OCI-LY1 (cell line): ENCODE measurements at regions not wholly inside any gene's neighbourhood (a gene's known extent, or its start where the extent isn't known, plus 50 kb on each side); places are given as distances from the start of the nearest gene placed in this dataset.

Experiments
- H2AFZ ChIP-seq: fragments of 200-600 bp; sonication (generic), shearing (Covaris generic); 2 replicates; pipeline ENCODE4 v1.6.0; 2014; ENCODE audit warnings: antibody characterized with exemption, mild to moderate bottlenecking, low read length
- H3F3A ChIP-seq: fragments of 200-600 bp; sonication (generic), shearing (Covaris generic); 2 replicates; pipeline ENCODE4 v1.6.0; 2014; ENCODE audit warnings: mild to moderate bottlenecking, antibody characterized with exemption, low read length, moderate library complexity; ENCODE audit not compliant: insufficient read depth
- H3K27ac ChIP-seq: fragments of 200-600 bp; sonication (generic); 2 replicates; pipeline ENCODE4 v1.5.1; 2014; ENCODE audit warnings: low read length, mixed run types, mild to moderate bottlenecking, low read depth; ENCODE audit not compliant: poor library complexity, severe bottlenecking
- H3K27me3 ChIP-seq: fragments of 200-600 bp; sonication (generic); 2 replicates; pipeline ENCODE4 v1.6.0; 2014; ENCODE audit warnings: antibody characterized with exemption, mild to moderate bottlenecking, low read length, moderate library complexity; ENCODE audit not compliant: insufficient read depth
- H3K36me3 ChIP-seq: fragments of 200-600 bp; sonication (generic); 2 replicates; pipeline ENCODE4 v1.6.1; 2014; ENCODE audit warnings: mild to moderate bottlenecking, antibody characterized with exemption, low read length, moderate library complexity, mixed read lengths; ENCODE audit not compliant: insufficient read depth
- H3K4me1 ChIP-seq: fragments of 200-600 bp; sonication (generic); 2 replicates; pipeline ENCODE4 v1.5.1; 2014; ENCODE audit warnings: mild to moderate bottlenecking, low read length, moderate library complexity; ENCODE audit not compliant: insufficient read depth, severe bottlenecking
- H3K4me2 ChIP-seq: fragments of 200-600 bp; sonication (generic), shearing (Covaris generic); 2 replicates; pipeline ENCODE4 v1.6.1; 2014; ENCODE audit warnings: low read length
- H3K4me3 ChIP-seq: fragments of 200-600 bp; sonication (generic); 2 replicates; pipeline ENCODE4 v1.5.1; 2014; ENCODE audit warnings: low read length, low read depth, mild to moderate bottlenecking, mixed read lengths; ENCODE audit not compliant: poor library complexity, severe bottlenecking
- H3K79me2 ChIP-seq: fragments of 200-600 bp; shearing (Covaris generic); 2 replicates; pipeline ENCODE4 v1.6.1; 2016; ENCODE audit warnings: mixed run types, low read length, mixed read lengths; ENCODE audit not compliant: insufficient read depth
- H3K9ac ChIP-seq: fragments of 200-600 bp; sonication (generic), shearing (Covaris generic); 2 replicates; pipeline ENCODE4 v1.6.1; 2014; ENCODE audit warnings: mild to moderate bottlenecking, low read length, mixed read lengths
- H3K9me2 ChIP-seq: fragments of 200-600 bp; sonication (generic), shearing (Covaris generic); 2 replicates; pipeline ENCODE4 v1.6.1; 2014; ENCODE audit warnings: low read depth, mild to moderate bottlenecking, low read length, mixed read lengths
- H3K9me3 ChIP-seq: fragments of 200-600 bp; shearing (Covaris generic); 2 replicates; pipeline ENCODE4 v1.6.1; 2014; ENCODE audit warnings: low read length, mixed read lengths
- H4K20me1 ChIP-seq: fragments of 200-600 bp; sonication (generic), shearing (Covaris generic); 2 replicates; pipeline ENCODE4 v1.6.0; 2016; ENCODE audit warnings: mild to moderate bottlenecking, low read length; ENCODE audit not compliant: insufficient read depth
- CTCF ChIP-seq: fragments of 200-600 bp; sonication (generic), shearing (Covaris generic); IDR thresholded peaks from 2 replicates; pipeline ENCODE4 v1.5.1; 2017; ENCODE audit warnings: mild to moderate bottlenecking, antibody characterized with exemption, low read length, moderate library complexity, mixed read lengths
- EZH2 ChIP-seq: fragments of 200-600 bp; sonication (generic), shearing (Covaris generic); IDR thresholded peaks from 2 replicates; pipeline ENCODE4 v1.8.0; 2017; ENCODE audit warnings: borderline replicate concordance, mixed run types, mild to moderate bottlenecking, antibody characterized with exemption, low read length, moderate library complexity, mixed read lengths

- H3K4me2 ChIP-seq: no peak overlapping the region
- no peaks in the 10 kb centered on the region for H3K36me3 ChIP-seq
- no peaks in the 10 kb centered on the region for H3K27me3 ChIP-seq
- H3K4me1 ChIP-seq: no peaks in the 10 kb centered on the region
- no peak overlapping the region for H2AFZ ChIP-seq
- H3K79me2 ChIP-seq: no peaks in the 10 kb centered on the region
- H3K4me3 ChIP-seq: no peak overlapping the region
- no peaks in the 10 kb centered on the region for H4K20me1 ChIP-seq
- TF ChIP-seq CTCF: no peak
- no peak for TF ChIP-seq EZH2
- H3K9ac ChIP-seq: no peak overlapping the region
- no peaks in the 10 kb centered on the region for H3F3A ChIP-seq
- no peaks in the 10 kb centered on the region for H3K9me2 ChIP-seq
- no peaks in the 10 kb centered on the region for H3K9me3 ChIP-seq
- H3K27ac ChIP-seq: no peak overlapping the region
Measured at GRCh38 chr3:86225461-86225860, 765.5 kb downstream of the VGLL3 start.

- H2AFZ ChIP-seq: no peak overlapping the region
- H3K4me1 ChIP-seq: no peaks in the 10 kb centered on the region
- H3K27me3 ChIP-seq: no peaks in the 10 kb centered on the region
- H3K36me3 ChIP-seq: no peaks in the 10 kb centered on the region
- H3K9me2 ChIP-seq: no peaks in the 10 kb centered on the region
- H3K9me3 ChIP-seq: no peaks in the 10 kb centered on the region
- TF ChIP-seq EZH2 (no peak), CTCF (no peak)
- H3K4me3 ChIP-seq: no peak overlapping the region
- no peaks in the 10 kb centered on the region for H4K20me1 ChIP-seq
- H3K79me2 ChIP-seq: no peaks in the 10 kb centered on the region
- H3K9ac ChIP-seq: no peak overlapping the region
- no peak overlapping the region for H3K4me2 ChIP-seq
- no peak overlapping the region for H3K27ac ChIP-seq
- no peaks in the 10 kb centered on the region for H3F3A ChIP-seq
Measured at GRCh38 chr3:86221601-86222000, 769.3 kb downstream of the VGLL3 start.

- no peak for TF ChIP-seq CTCF
- no peak for TF ChIP-seq EZH2
Measured at GRCh38 chr3:86208772-86209171, 782.2 kb downstream of the VGLL3 start.

More at GRCh38 chr3:86208772-86209171, 782.2 kb downstream of the VGLL3 start:
- Histone ChIP-seq H3K27me3 (no peaks in the 10 kb centered on the region), H3F3A (no peaks in the 10 kb centered on the region), H3K9me3 (no peaks in the 10 kb centered on the region), H3K36me3 (no peaks in the 10 kb centered on the region), H3K4me2 (no peak overlapping the region), H4K20me1 (no peaks in the 10 kb centered on the region), H3K9me2 (no peaks in the 10 kb centered on the region), H2AFZ (no peak overlapping the region), H3K9ac (no peak overlapping the region), H3K4me1 (no peaks in the 10 kb centered on the region), H3K79me2 (no peaks in the 10 kb centered on the region), H3K27ac (no peak overlapping the region), H3K4me3 (no peak overlapping the region)
